HUES64 (cell line): ENCODE measurements at regions not wholly inside any gene's neighbourhood (a gene's known extent, or its start where the extent isn't known, plus 50 kb on each side); places are given as distances from the start of the nearest gene placed in this dataset.

Experiments used
- H3K27ac ChIP-seq: 2 replicates; pipeline ENCODE4 v1.7.0; 2013; ENCODE audit warnings: low read depth, low read length, inconsistent platforms
- H3K27me3 ChIP-seq: 2 replicates; pipeline ENCODE4 v1.6.1; 2013; ENCODE audit warnings: mild to moderate bottlenecking, low read length; ENCODE audit not compliant: insufficient read depth
- H3K36me3 ChIP-seq: 2 replicates; pipeline ENCODE4 v1.6.1; 2013; ENCODE audit warnings: mild to moderate bottlenecking, low read length; ENCODE audit not compliant: insufficient read depth
- H3K4me1 ChIP-seq: 2 replicates; pipeline ENCODE4 v1.6.1; 2013; ENCODE audit warnings: mild to moderate bottlenecking, low read length, moderate library complexity; ENCODE audit not compliant: insufficient read depth
- H3K4me3 ChIP-seq: 2 replicates; pipeline ENCODE4 v1.5.1; 2013; ENCODE audit warnings: mild to moderate bottlenecking, low read length, moderate library complexity
- H3K9ac ChIP-seq: 2 replicates; pipeline ENCODE4 v1.6.1; 2013; ENCODE audit warnings: mild to moderate bottlenecking, low read depth, low read length
- H3K9me3 ChIP-seq: 2 replicates; pipeline ENCODE4 v1.6.1; 2013; ENCODE audit warnings: low read depth, low read length; ENCODE audit not compliant: insufficient read depth
- WGBS: fragments of 150-250, 120-280 bp; methylation state at CpG from one replicate; pipeline ENCODE4 v1.1.7; 2013; ENCODE audit warnings: missing lambda C conversion rate; 5-methylcytosine and 5-hydroxymethylcytosine counted together

DNA sequence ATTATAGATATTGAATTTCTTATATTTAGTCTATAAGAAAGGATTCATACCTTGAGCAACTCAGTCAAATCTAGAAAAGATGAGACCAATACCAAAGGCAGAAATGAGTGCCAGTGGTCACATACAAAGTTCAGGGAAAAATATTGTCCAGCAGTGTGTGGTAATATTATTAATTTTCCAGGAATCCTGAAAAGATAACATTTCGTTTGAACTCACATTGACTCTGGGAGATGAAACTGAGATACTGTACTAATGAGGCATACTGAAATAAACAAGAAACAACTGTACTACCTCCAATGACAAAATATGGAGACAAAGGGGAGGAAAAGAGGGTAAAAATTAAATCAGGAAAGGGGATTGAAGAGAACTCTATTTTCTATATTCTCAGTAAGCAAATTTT, 212.4 kb downstream of the TRAM1L1 start:
- no peaks in the 10 kb centered on the region for H3K9me3 ChIP-seq
- WGBS, result no CpG with 5 or more reads among the region's 1 CpG
- H3K9ac ChIP-seq, result no peak overlapping the region
- H3K36me3 ChIP-seq, result no peaks in the 10 kb centered on the region
- H3K4me3 ChIP-seq, result no peak overlapping the region
- H3K27ac ChIP-seq, result no peak overlapping the region
- no peaks in the 10 kb centered on the region for H3K4me1 ChIP-seq
- no peaks in the 10 kb centered on the region for H3K27me3 ChIP-seq

DNA sequence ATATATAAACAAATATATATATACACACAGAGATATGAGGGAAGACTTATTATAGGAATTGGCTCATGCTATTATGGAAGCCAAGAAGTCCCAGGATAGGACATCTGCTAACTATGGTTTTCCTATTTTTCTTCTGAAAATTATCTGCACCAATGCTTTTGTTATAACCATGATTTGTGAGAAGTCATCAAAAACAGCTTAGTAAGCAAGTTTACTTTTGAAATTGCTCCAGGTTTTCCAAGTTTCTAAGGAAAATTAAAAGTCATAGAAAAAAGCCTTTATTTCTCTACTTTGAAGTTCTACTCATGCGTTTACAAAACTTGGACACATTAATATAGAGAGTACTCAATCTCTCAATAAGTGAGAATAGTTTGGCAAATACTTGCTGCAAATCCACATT, 213.1 kb downstream of the TRAM1L1 start:
- H3K9me3 ChIP-seq, result no peaks in the 10 kb centered on the region
- no peaks in the 10 kb centered on the region for H3K36me3 ChIP-seq
- no peaks in the 10 kb centered on the region for H3K27me3 ChIP-seq
- H3K4me3 ChIP-seq, result no peak overlapping the region
- no peak overlapping the region for H3K27ac ChIP-seq
- H3K4me1 ChIP-seq, result no peaks in the 10 kb centered on the region
- WGBS, result no CpG with 5 or more reads among the region's 1 CpG
- H3K9ac ChIP-seq, result no peak overlapping the region

DNA sequence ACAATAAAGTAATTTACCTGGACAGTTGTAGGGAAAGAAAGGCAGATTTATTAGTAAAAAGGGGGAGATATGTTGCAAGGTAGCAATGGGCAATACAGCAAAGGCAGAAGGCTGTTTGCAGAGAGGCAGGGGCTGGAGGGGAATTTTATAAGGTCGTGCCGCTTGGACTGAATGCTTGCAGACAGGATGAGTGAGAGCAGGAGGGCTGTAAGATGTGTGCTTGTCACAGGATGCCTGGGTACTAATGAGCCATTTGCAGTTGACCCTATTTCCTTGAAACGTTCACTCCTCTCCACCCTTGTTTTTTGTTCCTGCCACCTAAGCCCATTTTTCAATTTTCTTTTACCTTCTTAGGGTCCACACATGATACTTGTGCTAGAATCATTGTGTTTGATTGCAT, 214.7 kb downstream of the TRAM1L1 start:
- H3K9me3 ChIP-seq, result no peaks in the 10 kb centered on the region
- no peaks in the 10 kb centered on the region for H3K36me3 ChIP-seq
- H3K27ac ChIP-seq, result no peak overlapping the region
- H3K4me3 ChIP-seq, result no peak overlapping the region
- no peaks in the 10 kb centered on the region for H3K4me1 ChIP-seq
- H3K9ac ChIP-seq, result no peak overlapping the region
- H3K27me3 ChIP-seq, result no peaks in the 10 kb centered on the region
- WGBS, result 50% methylated on average over 3 of the region's 3 CpGs

DNA sequence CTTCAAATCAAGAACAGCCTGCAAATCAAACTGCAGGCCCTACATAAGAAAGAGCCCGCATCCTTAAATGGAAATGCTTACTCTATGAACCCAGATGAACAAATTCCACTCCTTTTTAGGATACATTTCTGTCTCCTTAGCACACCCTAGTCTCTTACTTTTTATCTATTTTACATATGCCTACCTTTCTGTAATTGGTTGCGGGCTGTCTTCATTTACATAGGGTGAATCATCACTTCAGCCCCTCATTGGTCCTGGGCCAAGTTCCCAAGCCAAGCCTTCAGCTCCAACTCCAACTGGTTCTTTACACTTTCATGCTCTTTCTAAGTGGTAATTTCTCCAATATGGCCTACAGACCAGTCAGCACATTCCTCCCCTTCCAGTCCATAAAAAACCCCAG, 219.3 kb downstream of the TRAM1L1 start:
- no peaks in the 10 kb centered on the region for H3K4me1 ChIP-seq
- H3K27me3 ChIP-seq, result no peaks in the 10 kb centered on the region
- no peaks in the 10 kb centered on the region for H3K9me3 ChIP-seq
- no peaks in the 10 kb centered on the region for H3K36me3 ChIP-seq
- H3K27ac ChIP-seq, result no peak overlapping the region
- 94% methylated on average over 2 of the region's 2 CpGs for WGBS
- H3K4me3 ChIP-seq, result no peak overlapping the region
- no peak overlapping the region for H3K9ac ChIP-seq

DNA sequence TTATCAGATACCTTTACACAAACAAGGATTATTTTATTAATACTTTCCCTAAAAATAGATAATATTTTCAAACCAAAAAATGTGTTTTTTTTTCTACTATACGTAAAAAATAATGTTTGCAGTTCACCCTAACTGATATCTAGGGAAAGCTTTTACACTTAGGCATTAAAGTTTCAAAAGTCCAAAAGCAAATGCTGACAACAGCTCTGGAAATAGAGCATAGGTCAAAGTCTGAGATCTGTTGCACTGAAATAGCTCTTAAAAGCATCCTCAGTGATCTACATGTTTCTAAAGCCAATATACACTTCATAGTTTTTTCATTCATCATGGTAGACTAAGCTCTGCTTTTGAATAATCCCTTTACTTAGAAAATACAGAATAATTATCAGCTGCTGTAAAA, 222.8 kb downstream of the TRAM1L1 start:
- Histone ChIP-seq H3K9ac (no peak overlapping the region), H3K4me3 (no peak overlapping the region), H3K9me3 (no peaks in the 10 kb centered on the region), H3K27ac (no peak overlapping the region), H3K27me3 (no peaks in the 10 kb centered on the region), H3K36me3 (no peaks in the 10 kb centered on the region), H3K4me1 (no peaks in the 10 kb centered on the region)
- 100% methylated on average over 1 of the region's 1 CpG for WGBS

DNA sequence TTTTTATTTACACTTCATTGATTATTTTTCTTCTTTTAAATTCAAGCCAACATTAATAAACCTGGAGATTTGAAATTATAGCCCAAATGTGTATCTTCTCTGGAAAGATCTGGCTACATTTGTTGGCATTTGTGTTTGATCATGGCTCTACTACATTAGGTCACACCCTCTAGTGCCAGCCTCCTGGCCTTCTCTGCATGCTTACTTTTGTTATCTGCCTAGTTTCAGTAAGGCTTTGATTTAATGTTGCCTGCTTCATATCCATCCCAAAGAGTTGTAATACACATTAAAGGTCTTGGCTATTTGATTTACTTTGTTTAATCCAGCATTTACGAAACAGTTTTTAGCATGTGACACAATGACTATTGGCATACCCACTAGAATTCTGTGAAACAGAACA, 224.5 kb downstream of the TRAM1L1 start:
- no peak overlapping the region for H3K27ac ChIP-seq
- H3K36me3 ChIP-seq, result no peaks in the 10 kb centered on the region
- H3K27me3 ChIP-seq, result no peaks in the 10 kb centered on the region
- H3K4me3 ChIP-seq, result no peak overlapping the region
- WGBS, result 95% methylated on average over 1 of the region's 1 CpG
- no peaks in the 10 kb centered on the region for H3K9me3 ChIP-seq
- H3K4me1 ChIP-seq, result no peaks in the 10 kb centered on the region
- no peak overlapping the region for H3K9ac ChIP-seq

DNA sequence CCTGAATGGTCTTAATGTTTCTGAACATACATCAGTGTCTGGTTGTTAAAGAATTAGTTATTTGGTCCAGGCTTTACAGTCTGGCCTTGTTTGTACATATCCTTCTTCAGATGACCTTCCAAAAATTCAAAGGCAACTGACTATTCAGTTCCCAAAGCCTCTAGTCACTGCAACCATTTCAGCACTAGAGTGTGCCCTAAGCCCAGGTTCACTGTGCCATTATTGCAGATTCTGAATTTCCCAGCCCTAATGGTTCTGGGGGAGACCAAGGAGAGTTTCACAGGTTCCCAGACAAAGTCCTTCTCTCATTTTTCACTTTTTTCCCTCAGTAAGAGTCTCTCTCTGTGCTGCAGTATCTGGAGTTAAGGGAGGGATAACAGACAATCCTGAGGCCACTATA, 235.8 kb downstream of the TRAM1L1 start:
- Histone ChIP-seq H3K9ac (no peak overlapping the region), H3K4me1 (no peaks in the 10 kb centered on the region), H3K27me3 (no peaks in the 10 kb centered on the region), H3K4me3 (no peak overlapping the region), H3K9me3 (no peaks in the 10 kb centered on the region), H3K27ac (no peak overlapping the region), H3K36me3 (no peaks in the 10 kb centered on the region)

DNA sequence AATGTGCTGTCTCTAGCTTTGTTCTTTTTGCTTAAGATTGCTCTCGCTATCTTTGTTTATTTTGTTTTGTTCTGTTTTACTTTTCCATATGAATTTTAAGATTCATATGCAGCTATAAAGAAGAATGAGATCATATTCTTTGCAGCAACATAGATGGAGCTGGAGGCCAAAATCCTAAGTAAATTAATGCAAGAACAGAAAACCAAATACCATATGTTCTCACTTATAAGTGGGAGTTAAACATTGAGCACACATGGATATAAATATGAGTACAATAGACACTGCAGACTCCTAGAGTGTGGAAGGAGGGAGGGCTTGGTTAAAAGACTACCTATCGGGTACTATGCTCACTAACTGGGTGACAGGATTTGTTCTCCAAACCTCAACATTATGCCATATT, 237.8 kb downstream of the TRAM1L1 start:
- H3K4me1 ChIP-seq, result no peaks in the 10 kb centered on the region
- H3K27ac ChIP-seq, result no peak overlapping the region
- H3K9me3 ChIP-seq, result no peaks in the 10 kb centered on the region
- H3K27me3 ChIP-seq, result no peaks in the 10 kb centered on the region
- H3K36me3 ChIP-seq, result no peaks in the 10 kb centered on the region
- WGBS, result 78% methylated on average over 1 of the region's 2 CpGs
- no peak overlapping the region for H3K9ac ChIP-seq
- H3K4me3 ChIP-seq, result no peak overlapping the region

DNA sequence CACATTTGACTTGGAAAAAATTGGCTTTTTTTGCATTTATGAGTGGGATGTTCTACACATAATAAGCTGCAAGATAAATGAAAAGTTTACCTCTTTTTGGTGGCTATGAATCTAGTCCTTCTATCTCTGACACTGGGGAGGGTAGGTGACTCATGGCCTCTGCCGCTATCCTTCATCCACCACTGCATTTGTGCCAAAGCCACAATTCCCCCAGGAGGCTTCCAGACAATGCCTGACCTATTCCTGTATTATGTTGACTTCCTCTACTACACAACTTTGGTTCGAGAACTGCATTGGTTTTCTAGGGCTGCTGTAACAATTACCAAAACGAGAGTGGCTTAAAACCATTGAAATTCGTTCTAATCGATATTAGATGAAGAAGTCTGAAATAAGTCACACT, 245.6 kb downstream of the TRAM1L1 start:
- Histone ChIP-seq H3K27me3 (no peaks in the 10 kb centered on the region), H3K27ac (no peak overlapping the region), H3K4me1 (no peaks in the 10 kb centered on the region), H3K9ac (no peak overlapping the region), H3K9me3 (no peaks in the 10 kb centered on the region), H3K36me3 (no peaks in the 10 kb centered on the region), H3K4me3 (no peak overlapping the region)
- WGBS, result 91% methylated on average over 5 of the region's 5 CpGs

DNA sequence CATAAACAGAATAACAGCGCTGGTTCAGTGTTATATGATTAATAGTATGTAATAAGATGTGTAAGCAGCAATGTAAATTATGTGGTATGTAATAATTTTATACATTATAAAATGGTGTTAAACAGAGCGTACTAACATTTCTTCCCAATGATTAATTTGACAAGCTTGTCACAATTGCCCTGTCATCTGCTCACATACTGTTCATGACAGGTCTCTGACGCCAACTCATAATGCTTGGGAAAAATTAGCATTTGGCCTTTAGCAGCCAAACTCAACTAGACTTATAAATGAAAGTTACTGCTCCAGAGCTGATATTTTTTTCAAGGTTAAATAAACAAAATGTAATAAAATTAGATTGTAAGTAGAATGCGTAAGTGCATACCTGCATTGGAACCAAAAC, 246.8 kb downstream of the TRAM1L1 start:
- Histone ChIP-seq H3K27ac (no peak overlapping the region), H3K9ac (no peak overlapping the region), H3K4me1 (no peaks in the 10 kb centered on the region), H3K36me3 (no peaks in the 10 kb centered on the region), H3K9me3 (no peaks in the 10 kb centered on the region), H3K27me3 (no peaks in the 10 kb centered on the region), H3K4me3 (no peak overlapping the region)
- 95% methylated on average over 2 of the region's 4 CpGs for WGBS

DNA sequence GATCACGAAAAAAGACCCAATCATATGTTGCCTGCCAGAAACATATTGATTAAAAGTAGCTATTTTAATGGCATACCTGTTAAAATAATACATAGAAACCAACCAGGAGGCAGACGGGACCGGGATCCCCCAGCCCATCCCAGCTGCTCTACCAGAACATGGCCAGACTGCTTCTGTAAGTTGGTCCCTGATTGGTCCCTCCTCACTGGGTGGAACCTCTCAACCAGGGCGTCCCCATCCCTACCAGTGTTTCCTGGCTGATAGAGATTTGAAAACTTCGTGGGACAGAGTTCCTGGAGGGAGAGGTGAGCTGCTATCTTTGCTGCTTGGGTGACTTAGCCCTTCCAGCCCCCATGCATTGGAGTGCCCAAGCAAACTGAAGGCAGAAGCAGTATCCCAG, 256.2 kb downstream of the TRAM1L1 start:
- H3K4me1 ChIP-seq, result no peaks in the 10 kb centered on the region
- no peak overlapping the region for H3K4me3 ChIP-seq
- no peak overlapping the region for H3K9ac ChIP-seq
- no peaks in the 10 kb centered on the region for H3K9me3 ChIP-seq
- H3K36me3 ChIP-seq, result no peaks in the 10 kb centered on the region
- no peak overlapping the region for H3K27ac ChIP-seq
- H3K27me3 ChIP-seq, result no peaks in the 10 kb centered on the region
- 90% methylated on average over 5 of the region's 5 CpGs for WGBS

DNA sequence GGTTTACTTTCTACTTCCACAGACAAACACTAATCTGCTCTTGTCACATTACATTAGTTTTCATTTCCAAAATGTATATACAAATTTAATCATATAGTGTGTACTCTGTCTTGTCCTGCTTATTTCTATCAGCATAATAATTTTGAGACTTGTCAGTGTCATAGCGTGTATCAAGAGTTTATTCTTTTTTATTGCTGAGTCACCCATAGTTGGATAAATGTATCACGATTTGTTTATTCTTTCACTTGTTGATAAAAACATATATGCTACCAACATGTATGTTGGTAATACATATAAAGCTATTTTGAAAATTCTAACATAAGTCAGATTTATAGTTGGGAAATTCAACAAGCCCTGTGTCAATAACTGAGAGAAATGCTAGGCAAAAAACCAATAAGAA, 261.2 kb downstream of the TRAM1L1 start:
- Histone ChIP-seq H3K27me3 (no peaks in the 10 kb centered on the region), H3K27ac (no peak overlapping the region), H3K4me1 (no peaks in the 10 kb centered on the region), H3K36me3 (no peaks in the 10 kb centered on the region), H3K9me3 (no peaks in the 10 kb centered on the region), H3K4me3 (no peak overlapping the region), H3K9ac (no peak overlapping the region)
- WGBS, result no CpG with 5 or more reads among the region's 2 CpGs
